T follicular helper cell (primary cell): ENCODE measurements at regions not wholly inside any gene's neighbourhood (a gene's known extent, or its start where the extent isn't known, plus 50 kb on each side); places are given as distances from the start of the nearest gene placed in this dataset.
"Not testable (repeated sequence)": the region's sequence is repeated elsewhere in the genome, so short reads cannot be mapped to it uniquely, and the experiment has no call there.

Source experiments
- DNase-seq: peaks from one replicate; pipeline ENCODE4 v3.0.0-alpha.2; 2020; ENCODE audit warnings: low read depth

- DNase-seq: no peak
Measured at GRCh38 chr12:65728848-65729793, 95.2 kb upstream of the HMGA2 start.

- no peak for DNase-seq
Measured at GRCh38 chr12:65731771-65732170, 92.5 kb upstream of the HMGA2 start.

GRCh38 chr12:65733643-65734042, 90.6 kb upstream of the HMGA2 start:
- DNase-seq: not testable (repeated sequence)

GRCh38 chr12:65734226-65734625, 90.1 kb upstream of the HMGA2 start:
- DNase-seq: no peak

- DNase-seq: no peak
Measured at GRCh38 chr12:65739606-65740005, 84.7 kb upstream of the HMGA2 start.

GRCh38 chr12:65740506-65740872, 83.8 kb upstream of the HMGA2 start:
- no peak for DNase-seq

GRCh38 chr12:65740873-65741600, 83.2 kb upstream of the HMGA2 start:
- peak; percentile 25 for DNase-seq

GRCh38 chr12:65741656-65742017, 82.6 kb upstream of the HMGA2 start:
- DNase-seq: no peak

- DNase-seq: no peak
Measured at GRCh38 chr12:65742018-65743010, 82.0 kb upstream of the HMGA2 start.

- DNase-seq: not testable (repeated sequence)
Measured at GRCh38 chr12:65744236-65744840, 79.9 kb upstream of the HMGA2 start.

GRCh38 chr12:65747338-65747737, 76.9 kb upstream of the HMGA2 start:
- no peak for DNase-seq

- DNase-seq: no peak
Measured at GRCh38 chr12:65748332-65748731, 76.0 kb upstream of the HMGA2 start.

- no peak for DNase-seq
Measured at GRCh38 chr12:65754290-65754689, 70.0 kb upstream of the HMGA2 start.

GRCh38 chr12:65754744-65755595, 69.3 kb upstream of the HMGA2 start:
- DNase-seq: no peak

- DNase-seq: no peak
Measured at GRCh38 chr12:65755596-65755978, 68.7 kb upstream of the HMGA2 start.

GRCh38 chr12:65756267-65756666, 68.0 kb upstream of the HMGA2 start:
- DNase-seq: no peak

GRCh38 chr12:65756956-65757511, 67.2 kb upstream of the HMGA2 start:
- no peak for DNase-seq

GRCh38 chr12:65758401-65758800, 65.9 kb upstream of the HMGA2 start:
- no peak for DNase-seq

- DNase-seq: no peak
Measured at GRCh38 chr12:65759735-65760134, 64.5 kb upstream of the HMGA2 start.

GRCh38 chr12:65761301-65761700, 63.0 kb upstream of the HMGA2 start:
- no peak for DNase-seq
